Head of caudate nucleus (tissue), 42 donors: ENCODE measurements at regions not wholly inside any gene's neighbourhood (a gene's known extent, or its start where the extent isn't known, plus 50 kb on each side); places are given as distances from the start of the nearest gene placed in this dataset.
"Not testable (repeated sequence)": the region's sequence is repeated elsewhere in the genome, so short reads cannot be mapped to it uniquely, and the experiment has no call there.

Source experiments
- DNase-seq, 42 donors: peaks; one replicate each; pipeline versions ENCODE4 v3.0.0 to v3.0.0-alpha.2; 2020 to 2021; ENCODE audit warnings: mixed read lengths in 7 of 42
- intact Hi-C: fragments of 100-400 bp; cut with DNase I; formaldehyde crosslinking; loops from one replicate; pipeline ENCODE4 v1.15.0; 2022

GRCh38 chr20:47406849-47407682 is 50.6 kb upstream of the ZMYND8 start:
- DNase-seq = no peak
- intact Hi-C loops = no loop called here

GRCh38 chr20:47411161-47411560 is 54.7 kb upstream of the ZMYND8 start:
- intact Hi-C loops = no loop called here
- DNase-seq = no peak

- DNase-seq = no peak
- intact Hi-C loops = no loop called here
Measured at GRCh38 chr20:47412083-47412482, 55.6 kb upstream of the ZMYND8 start.

- intact Hi-C loops = no loop called here
- no peak for DNase-seq
Measured at GRCh38 chr20:47413189-47413588, 56.7 kb upstream of the ZMYND8 start.

- DNase-seq = no peak
- intact Hi-C loops = no loop called here
Measured at GRCh38 chr20:47417245-47418068, 61.0 kb upstream of the ZMYND8 start.

GRCh38 chr20:47418069-47418757 is 61.7 kb upstream of the ZMYND8 start:
- no peak for DNase-seq
- intact Hi-C loops = no loop called here

- intact Hi-C loops = no loop called here
- no peak for DNase-seq
Measured at GRCh38 chr20:47419953-47420514, 63.5 kb upstream of the ZMYND8 start.

GRCh38 chr20:47421076-47421475 is 64.6 kb upstream of the ZMYND8 start:
- DNase-seq = no peak
- intact Hi-C loops = no loop called here

GRCh38 chr20:47423586-47423985 is 67.1 kb upstream of the ZMYND8 start:
- intact Hi-C loops = no loop called here
- DNase-seq = no peak

- DNase-seq = no peak
- intact Hi-C loops = no loop called here
Measured at GRCh38 chr20:47427067-47427466, 70.6 kb upstream of the ZMYND8 start.

GRCh38 chr20:47427746-47428145 is 71.2 kb upstream of the ZMYND8 start:
- intact Hi-C loops = no loop called here
- DNase-seq = no peak

GRCh38 chr20:47428164-47428563 is 71.7 kb upstream of the ZMYND8 start:
- intact Hi-C loops = no loop called here
- DNase-seq = no peak

- DNase-seq = no peak
- intact Hi-C loops = no loop called here
Measured at GRCh38 chr20:47428851-47429336, 72.4 kb upstream of the ZMYND8 start.

- DNase-seq = no peak
Measured at GRCh38 chr20:47429409-47429808, 72.3 kb upstream of the NCOA3 start.

GRCh38 chr20:47430862-47431588 is 70.7 kb upstream of the NCOA3 start:
- DNase-seq = no peak
- intact Hi-C loops = no loop called here

More at GRCh38 chr20:47429409-47429808, 72.3 kb upstream of the NCOA3 start:
- intact Hi-C loops = no loop called here

GRCh38 chr20:47432834-47433210 is 68.9 kb upstream of the NCOA3 start:
- no peak for DNase-seq
- intact Hi-C loops = no loop called here

- DNase-seq, intact Hi-C loops: not testable (repeated sequence)
Measured at GRCh38 chr20:47434128-47434779, 67.4 kb upstream of the NCOA3 start.
